ENCODE measurements at regions not wholly inside any gene's neighbourhood (a gene's known extent, or its start where the extent isn't known, plus 50 kb on each side); places are given as distances from the start of the nearest gene placed in this dataset.

- TF ChIP-seq, protein P1, sequence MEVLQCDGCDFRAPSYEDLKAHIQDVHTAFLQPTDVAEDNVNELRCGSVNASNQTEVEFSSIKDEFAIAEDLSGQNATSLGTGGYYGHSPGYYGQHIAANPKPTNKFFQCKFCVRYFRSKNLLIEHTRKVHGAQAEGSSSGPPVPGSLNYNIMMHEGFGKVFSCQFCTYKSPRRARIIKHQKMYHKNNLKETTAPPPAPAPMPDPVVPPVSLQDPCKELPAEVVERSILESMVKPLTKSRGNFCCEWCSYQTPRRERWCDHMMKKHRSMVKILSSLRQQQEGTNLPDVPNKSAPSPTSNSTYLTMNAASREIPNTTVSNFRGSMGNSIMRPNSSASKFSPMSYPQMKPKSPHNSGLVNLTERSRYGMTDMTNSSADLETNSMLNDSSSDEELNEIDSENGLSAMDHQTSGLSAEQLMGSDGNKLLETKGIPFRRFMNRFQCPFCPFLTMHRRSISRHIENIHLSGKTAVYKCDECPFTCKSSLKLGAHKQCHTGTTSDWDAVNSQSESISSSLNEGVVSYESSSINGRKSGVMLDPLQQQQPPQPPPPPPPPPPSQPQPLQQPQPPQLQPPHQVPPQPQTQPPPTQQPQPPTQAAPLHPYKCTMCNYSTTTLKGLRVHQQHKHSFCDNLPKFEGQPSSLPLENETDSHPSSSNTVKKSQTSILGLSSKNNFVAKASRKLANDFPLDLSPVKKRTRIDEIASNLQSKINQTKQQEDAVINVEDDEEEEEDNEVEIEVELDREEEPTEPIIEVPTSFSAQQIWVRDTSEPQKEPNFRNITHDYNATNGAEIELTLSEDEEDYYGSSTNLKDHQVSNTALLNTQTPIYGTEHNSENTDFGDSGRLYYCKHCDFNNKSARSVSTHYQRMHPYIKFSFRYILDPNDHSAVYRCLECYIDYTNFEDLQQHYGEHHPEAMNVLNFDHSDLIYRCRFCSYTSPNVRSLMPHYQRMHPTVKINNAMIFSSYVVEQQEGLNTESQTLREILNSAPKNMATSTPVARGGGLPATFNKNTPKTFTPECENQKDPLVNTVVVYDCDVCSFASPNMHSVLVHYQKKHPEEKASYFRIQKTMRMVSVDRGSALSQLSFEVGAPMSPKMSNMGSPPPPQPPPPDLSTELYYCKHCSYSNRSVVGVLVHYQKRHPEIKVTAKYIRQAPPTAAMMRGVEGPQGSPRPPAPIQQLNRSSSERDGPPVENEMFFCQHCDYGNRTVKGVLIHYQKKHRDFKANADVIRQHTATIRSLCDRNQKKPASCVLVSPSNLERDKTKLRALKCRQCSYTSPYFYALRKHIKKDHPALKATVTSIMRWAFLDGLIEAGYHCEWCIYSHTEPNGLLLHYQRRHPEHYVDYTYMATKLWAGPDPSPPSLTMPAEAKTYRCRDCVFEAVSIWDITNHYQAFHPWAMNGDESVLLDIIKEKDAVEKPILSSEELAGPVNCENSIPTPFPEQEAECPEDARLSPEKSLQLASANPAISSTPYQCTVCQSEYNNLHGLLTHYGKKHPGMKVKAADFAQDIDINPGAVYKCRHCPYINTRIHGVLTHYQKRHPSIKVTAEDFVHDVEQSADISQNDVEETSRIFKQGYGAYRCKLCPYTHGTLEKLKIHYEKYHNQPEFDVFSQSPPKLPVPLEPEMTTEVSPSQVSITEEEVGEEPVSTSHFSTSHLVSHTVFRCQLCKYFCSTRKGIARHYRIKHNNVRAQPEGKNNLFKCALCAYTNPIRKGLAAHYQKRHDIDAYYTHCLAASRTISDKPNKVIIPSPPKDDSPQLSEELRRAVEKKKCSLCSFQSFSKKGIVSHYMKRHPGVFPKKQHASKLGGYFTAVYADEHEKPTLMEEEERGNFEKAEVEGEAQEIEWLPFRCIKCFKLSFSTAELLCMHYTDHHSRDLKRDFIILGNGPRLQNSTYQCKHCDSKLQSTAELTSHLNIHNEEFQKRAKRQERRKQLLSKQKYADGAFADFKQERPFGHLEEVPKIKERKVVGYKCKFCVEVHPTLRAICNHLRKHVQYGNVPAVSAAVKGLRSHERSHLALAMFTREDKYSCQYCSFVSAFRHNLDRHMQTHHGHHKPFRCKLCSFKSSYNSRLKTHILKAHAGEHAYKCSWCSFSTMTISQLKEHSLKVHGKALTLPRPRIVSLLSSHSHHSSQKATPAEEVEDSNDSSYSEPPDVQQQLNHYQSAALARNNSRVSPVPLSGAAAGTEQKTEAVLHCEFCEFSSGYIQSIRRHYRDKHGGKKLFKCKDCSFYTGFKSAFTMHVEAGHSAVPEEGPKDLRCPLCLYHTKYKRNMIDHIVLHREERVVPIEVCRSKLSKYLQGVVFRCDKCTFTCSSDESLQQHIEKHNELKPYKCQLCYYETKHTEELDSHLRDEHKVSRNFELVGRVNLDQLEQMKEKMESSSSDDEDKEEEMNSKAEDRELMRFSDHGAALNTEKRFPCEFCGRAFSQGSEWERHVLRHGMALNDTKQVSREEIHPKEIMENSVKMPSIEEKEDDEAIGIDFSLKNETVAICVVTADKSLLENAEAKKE (CRISPR knock-in tag; IDR thresholded peaks at IDR 0.05), result no peak
Measured at GRCh38 chr6:4459996-4460395, 316.2 kb upstream of the CDYL start (continued).

DNA sequence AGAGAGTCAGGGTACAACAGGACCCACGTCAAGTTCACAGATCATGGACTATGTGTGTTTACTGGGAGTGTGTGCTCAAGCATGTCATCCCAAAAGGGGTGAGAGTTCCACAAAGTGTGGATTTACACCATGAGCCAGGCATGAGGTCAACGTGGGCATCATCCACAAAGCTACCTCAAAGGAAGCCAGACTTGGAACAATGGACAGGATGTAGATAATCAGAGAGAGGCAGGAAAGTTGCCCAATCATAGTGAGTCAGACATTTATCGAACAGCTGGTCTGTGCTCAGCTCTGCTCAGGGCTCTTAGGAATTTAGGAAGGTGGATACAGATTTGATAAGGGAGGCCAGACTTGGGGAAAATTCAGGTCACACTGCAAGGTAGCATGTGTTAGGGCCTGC, 317.2 kb upstream of the CDYL start:
- Mint-ChIP-seq H3K4me3 (no peak overlapping the region; the same call in 2 of the 3 replicates), H3K9me3 (no peaks in the 10 kb centered on the region; the same call in 1 of the 3 replicates), H3K36me3 (ENCODE audit: low read depth) (no peaks in the 10 kb centered on the region), H3K27ac (peak overlapping the region; percentile 8; the same call in 1 of the 2 replicates), H3K27me3 (ENCODE audit: insufficient read depth, low read depth, poor library complexity) (no peaks in the 10 kb centered on the region), H3K4me1 (peaks cover 11% of the 10 kb centered on the region; the same call in 1 of the 3 replicates)
- Histone ChIP-seq H3K4me1 (ENCODE audit: insufficient read depth) (no peaks in the 10 kb centered on the region), H2AFZ (peak overlapping the region; percentile 52; the same call in 1 of the 2 replicates), H3K36me3 (ENCODE audit: insufficient read depth) (no peaks in the 10 kb centered on the region), H3F3A (replicated peaks; ENCODE audit: low read depth) (no peaks in the 10 kb centered on the region), H3K4me3 (no peak overlapping the region), H3K9me2 (ENCODE audit: insufficient read depth) (peaks cover 8% of the 10 kb centered on the region; the same call in 1 of the 2 replicates), H3K27me3 (ENCODE audit: insufficient read depth) (no peaks in the 10 kb centered on the region), H4K20me1 (replicated peaks; ENCODE audit: insufficient read depth) (no peaks in the 10 kb centered on the region), H3K4me2 (no peak overlapping the region), H3K27ac (ENCODE audit: low read depth) (no peak overlapping the region), H3K79me2 (replicated peaks; ENCODE audit: insufficient read depth) (no peaks in the 10 kb centered on the region)
- ATAC-seq, result no peak
- no peak for DNase-seq (ENCODE audit: low spot score)
- TF ChIP-seq POLR2AphosphoS5 (IDR thresholded peaks at IDR 0.05; ENCODE audit: low read depth) (no peak), REST (IDR thresholded peaks at IDR 0.05; ENCODE audit: unreplicated experiment) (no peak), EZH2phosphoT487 (IDR thresholded peaks at IDR 0.05; ENCODE audit: unreplicated experiment) (no peak), CREB1 (CRISPR knock-in tag; IDR thresholded peaks at IDR 0.05; ENCODE audit: low read depth) (no peak)
- TF ChIP-seq, protein P2, sequence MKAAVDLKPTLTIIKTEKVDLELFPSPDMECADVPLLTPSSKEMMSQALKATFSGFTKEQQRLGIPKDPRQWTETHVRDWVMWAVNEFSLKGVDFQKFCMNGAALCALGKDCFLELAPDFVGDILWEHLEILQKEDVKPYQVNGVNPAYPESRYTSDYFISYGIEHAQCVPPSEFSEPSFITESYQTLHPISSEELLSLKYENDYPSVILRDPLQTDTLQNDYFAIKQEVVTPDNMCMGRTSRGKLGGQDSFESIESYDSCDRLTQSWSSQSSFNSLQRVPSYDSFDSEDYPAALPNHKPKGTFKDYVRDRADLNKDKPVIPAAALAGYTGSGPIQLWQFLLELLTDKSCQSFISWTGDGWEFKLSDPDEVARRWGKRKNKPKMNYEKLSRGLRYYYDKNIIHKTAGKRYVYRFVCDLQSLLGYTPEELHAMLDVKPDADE (IDR thresholded peaks at IDR 0.05), result no peak

All from GM23338 (cell line).